ENCODE measurements at regions not wholly inside any gene's neighbourhood (a gene's known extent, or its start where the extent isn't known, plus 50 kb on each side); places are given as distances from the start of the nearest gene placed in this dataset.

DNA sequence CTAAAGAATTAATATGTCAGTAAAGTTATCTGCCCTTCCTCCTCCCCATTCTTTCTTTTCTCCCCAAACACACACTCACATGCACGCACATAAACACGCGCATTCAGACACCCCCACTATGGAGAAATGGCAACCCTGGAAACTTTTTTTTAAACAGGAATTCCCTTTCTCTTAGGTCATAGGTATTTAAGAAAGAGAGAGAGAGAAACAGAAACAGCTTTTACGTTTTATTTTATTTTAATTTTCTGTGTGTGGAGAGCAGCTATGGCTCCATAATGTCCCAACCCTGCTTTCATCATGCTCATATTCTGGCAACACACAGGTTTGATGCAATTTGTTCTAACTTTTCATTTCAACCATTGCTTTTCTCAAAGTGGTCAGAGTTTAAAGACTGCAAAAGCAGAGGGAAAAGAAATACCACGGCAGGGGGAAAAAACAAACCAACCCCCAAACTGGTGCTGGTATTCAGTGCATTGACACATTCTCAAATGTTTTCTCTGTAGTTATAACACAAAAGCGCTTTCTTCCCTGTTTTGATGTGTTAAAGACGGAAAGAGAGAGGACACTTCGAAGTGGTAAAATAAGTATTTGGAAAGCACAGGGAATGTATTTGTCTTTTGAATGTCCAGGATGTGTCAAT is 126.0 kb upstream of the TMEM161B start:
- no peak for DNase-seq

DNA sequence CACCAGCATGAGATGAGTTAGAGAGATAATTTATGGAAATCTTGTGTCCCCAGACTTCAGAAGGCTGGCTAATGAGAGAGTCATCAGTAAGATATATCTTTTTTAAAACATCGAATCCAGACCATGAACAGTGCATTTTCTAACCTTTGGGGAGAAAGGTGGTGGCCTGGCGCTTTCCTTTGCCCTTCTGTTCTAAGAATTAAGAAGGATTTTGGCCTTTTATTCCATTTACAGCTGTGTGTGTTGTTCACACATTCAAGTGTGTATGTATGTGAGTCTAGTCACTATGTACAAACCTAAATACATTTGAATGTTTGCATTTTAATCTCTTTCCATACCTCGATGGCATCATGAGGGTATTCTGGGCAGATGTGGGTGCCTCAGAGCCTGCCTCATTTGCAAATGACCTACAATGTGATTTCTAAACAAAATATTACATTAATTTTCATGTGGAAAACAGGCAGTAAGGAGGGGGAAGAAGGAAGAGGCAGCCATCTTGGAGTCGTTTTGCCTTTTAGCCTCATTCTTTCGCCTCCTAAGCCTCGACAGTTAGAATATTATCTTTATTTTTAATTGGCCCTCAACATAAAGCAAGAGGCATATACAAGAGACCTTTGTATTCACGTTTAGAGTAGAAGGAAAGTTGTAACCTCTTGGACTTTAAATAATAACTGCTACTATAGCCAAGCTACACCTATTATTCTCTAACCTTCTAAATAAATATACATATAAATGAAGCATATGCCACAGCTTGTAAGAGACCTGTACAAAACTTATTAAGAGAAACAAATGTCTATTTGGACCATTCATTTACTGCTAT is 125.3 kb upstream of the TMEM161B start:
- DNase-seq = no peak

DNA sequence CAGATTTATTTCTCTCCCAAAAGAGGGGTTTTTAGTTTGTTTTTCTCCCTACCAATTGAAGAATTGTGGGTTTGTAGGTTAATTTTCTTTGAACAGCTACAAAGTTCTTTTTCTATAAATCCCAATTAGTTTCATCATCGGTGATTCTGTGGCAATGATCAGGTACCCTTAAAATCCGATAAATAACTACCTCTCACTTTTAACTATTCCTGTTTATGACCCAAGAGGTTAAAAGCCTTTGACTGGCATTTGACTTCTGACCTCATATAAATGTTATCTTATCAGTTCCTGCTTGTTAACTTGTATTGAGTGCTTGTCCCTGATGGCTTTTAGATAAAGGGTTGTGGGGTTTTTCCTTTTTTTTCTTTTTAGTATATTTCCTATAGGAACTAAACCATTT is 124.4 kb upstream of the TMEM161B start:
- no peak for DNase-seq

DNA sequence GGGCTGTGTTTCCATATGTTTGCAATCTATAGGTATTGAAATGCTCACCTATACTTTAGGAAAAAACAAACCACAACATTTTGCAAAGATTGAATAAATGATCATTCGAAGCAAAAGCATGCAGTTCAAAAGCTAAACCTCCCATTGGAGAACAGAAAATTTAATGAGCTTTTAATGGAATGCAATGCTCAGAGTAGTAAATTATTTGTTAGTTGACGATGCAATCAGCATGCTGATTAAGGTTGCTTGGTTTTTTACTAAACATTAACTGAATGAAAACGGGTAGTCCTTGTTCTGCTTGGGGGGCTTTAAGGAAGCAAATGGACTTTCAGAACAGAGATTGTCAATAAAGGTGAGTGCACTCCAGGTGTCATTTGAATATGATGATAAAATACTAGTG is 123.3 kb upstream of the TMEM161B start:
- no peak for DNase-seq

DNA sequence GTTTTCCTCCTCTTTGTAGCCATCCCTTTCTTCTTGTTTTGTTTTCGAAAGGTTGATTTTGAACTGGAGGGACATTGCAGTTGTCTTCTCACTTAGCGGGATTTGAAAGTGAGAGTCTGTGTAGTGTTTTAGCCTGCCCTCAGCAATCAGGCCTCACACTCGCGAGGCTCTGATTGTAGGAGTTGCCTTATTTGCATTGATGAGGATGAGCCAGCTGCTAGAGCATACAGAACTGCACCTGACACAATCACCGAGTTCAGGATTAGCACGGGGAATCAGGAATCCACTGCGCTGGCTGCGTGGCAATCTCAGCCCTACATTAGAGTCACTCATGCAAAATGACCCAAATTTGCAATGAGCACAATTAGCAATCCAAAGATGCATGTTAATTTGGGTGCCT is 122.5 kb upstream of the TMEM161B start:
- DNase-seq = no peak

DNA sequence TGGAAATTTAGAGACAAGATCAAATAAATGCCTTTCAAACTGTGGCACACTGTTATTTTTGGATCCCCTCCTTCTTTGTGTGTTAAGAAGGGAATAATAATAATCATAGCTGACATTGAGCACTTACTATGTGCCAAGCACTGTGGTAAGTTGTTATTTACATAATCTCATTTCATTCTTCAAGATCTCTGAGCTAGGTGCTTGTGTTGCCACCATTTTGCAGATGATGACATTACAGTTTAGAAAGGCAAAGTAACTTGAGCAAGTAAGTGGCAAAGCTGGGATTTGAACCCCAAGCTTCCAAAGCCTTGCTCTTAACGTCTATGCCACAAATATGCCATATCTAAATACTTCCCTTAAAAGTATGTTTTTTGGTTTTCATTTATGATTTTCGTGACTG is 121.8 kb upstream of the TMEM161B start:
- no peak for DNase-seq

DNA sequence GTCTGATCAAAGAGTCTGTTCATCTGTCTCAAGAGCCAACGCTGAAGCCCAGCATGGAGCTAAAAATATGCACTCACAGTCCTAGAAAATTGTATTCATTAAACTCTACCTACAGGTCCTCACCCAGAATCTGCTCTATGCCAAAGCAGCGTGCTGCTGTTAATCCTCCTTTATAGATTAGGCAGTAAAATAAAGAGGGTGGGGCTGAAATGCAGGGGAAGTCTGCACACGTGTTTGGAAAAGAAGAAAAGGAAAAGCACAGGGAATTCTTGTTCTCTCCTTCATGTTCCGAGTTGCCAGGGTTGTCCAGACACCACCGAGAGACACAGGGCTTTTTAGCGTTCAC is 121.4 kb upstream of the TMEM161B start:
- DNase-seq = no peak

DNA sequence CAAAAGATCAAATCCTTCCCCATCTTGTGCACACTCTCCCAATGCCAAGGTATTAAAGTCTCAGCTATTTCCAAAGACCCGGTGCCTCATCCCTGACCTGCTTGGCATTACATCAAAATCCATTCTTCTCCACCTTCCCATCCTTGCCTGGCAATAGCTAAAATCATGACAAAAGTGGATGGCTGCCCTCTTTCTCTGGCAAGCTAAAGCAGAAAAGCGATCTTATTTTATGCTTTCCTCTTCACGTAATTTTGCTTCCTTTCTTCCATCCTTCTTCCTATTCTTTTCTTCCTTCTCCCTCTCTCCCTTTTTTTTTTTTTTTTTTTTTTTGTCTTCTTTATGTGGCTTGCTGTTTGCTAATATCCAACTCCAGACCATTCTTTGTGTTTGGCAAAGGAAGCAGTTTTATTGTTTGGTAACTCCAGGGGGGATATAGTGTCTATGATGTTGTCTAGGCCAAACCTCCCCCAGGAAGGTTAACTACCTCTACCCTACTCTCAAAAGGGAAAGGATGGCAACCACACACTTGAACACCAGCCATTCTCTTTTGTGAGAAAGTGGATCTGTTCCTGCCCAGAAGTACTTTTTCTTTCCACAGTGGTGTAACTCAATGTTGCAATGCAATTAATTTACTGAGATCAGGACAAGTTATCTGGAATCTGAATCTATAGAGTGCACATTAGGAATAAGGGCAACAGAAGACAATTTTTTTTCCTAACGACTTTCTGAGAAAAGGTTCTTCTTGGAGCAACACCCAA is 120.9 kb upstream of the TMEM161B start:
- DNase-seq = no peak

DNA sequence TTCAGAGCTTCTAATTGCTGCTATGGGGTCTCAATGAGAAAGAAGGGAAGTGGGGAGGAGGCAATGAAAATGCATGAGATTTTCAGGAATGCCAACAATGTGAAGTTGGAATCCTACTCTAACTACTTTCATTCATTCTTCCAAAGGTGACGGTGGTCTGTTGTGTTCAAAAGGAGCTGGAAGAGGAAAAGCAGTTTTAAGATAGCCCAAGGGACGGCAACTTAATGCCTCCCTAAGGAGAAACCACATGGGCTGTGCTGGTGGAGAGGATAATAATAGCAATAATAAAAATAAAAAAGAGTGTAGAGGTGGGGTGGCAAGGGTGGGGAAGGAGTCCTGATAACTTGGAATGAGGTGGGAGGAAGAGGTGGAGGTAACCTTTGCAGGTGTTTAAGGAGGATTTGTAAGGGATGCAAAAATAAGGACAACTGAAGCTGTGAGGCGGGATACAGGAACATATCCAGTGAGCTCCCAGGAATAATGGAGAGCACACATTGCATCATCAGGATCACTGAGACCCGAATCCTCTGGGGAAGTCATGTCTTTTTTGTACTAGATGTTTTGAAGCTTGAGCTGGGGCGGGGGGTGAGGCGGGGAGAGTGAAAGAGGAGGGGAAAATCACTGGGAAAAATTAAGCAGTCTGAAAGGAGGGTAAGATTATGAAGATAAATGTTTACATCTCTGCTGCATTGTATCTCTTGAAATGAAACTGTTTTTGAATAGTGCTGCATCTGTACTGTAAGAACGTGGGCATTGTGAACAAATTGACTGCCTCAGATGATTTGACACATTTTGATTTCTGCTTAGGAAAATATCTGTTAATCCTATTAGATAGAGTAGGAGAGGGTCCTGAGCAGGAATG is 120.1 kb upstream of the TMEM161B start:
- DNase-seq = no peak

DNA sequence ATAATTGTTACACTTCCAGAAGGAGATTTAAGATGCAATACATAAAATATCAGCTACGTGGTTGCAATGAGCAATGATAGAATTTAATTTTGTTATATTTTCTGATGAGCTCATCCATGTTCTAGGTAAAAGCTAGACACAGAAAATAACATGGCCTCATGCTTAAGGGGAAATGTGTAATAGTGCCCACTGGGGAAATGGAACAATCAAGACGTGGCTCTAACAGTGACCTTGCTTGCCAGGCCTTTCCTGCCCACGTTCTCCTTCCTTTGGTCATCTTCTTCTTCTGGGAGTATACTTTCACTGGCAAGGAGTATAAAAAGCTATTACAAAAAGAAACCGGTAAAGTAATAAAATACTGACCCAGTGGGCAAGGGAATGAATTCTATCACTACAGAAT is 116.2 kb upstream of the TMEM161B start:
- no peak for DNase-seq

DNA sequence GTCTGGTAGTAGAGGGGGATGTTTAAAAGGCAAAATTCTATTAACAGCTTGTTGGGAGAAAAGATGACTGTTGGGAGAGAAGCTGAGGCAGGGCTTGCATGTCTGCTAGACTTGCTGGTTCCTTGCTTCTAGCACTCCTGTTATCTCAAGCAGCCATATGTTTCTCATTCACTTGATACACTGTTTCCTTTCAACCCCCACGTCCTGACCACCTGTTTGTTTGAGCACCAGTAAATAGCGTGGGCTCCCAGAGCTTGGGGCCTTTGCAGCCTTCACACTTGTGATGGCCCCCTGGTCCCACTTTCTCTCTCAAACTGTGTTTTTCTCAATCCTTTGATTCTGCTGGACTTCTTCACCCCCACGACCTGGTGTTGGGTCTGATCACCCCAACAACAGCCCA is 111.7 kb upstream of the TMEM161B start:
- no peak for DNase-seq

DNA sequence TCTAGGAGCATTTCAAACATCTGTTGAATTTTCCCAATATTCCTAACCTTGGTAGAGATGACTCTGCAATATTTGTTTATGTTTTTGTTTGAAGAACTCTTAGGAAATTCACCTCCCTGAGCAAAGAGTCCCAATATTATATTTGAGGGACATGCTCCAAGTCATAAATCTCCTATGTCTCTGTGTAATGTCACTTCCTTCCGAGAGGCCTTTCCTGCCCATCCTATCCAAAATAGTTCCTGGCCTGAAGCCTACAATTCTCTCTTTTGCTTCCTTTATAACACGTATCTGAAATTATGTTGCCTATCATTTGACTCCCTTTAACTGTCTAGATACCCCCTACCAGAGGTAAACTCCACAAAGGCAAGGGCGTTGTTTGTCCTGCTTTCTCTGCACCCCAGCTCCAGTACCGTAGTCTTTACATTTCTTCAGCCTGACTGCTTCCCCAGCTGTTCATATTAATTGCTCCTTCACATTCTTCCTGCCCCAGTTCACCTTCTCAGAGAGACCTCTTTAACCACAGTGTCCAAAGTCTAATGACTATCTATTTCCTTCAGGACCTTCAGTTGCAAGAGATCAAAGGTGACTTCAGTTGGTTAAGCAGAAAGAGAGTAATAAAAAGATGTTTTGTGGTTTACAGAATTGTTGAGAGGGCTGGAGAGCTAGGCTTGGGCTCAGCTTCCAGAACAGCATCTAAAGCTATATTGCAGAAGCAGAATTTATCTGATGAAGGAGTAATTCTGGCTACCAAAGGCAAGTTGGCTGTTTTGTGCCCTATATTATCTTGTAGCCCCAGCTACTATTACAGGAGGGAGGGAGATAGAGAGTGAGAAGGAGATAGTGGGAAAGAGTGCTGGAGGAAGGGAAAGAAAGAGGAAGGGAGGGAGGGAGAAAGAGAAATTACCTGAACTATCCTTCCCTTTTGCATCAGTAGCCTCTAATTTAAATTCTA is 109.3 kb upstream of the TMEM161B start:
- no peak for DNase-seq

DNA sequence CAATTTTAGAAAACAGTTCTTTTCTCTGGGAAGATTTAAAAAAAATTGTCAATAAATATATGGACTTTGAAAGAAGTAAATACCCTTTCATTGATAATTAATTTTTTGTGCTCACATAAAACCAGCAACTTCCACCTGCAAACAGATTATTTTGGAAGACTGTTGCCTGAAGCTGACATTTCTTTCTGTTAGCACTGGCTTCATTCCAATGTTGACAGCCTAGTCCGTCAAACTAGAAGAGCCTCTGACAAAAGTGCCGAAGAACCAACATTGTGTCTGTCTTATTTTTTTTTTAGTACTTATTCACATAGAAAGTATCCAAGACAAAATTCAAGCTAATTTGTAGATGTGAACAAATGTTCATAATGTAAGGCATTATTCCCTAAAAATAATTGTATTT is 108.6 kb upstream of the TMEM161B start:
- DNase-seq = no peak

DNA sequence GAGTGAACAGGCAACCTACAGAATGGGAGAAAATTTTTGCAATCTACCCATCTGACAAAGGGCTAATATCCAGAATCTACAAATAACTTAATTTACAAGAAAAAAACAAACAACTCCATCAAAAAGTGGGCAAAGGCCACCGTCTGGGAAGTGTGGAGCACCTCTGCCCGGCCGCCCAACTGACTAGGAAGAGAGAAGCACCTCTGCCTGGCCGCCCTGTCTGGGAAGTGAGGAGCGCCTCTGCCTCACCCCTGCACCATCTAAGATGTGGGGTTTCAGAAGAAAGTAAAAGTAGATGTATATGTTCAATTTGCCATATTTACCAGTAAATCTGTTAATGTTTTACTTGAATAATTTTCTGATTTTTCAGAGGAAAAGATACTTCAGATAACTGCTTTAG is 108.1 kb upstream of the TMEM161B start:
- no peak for DNase-seq

DNA sequence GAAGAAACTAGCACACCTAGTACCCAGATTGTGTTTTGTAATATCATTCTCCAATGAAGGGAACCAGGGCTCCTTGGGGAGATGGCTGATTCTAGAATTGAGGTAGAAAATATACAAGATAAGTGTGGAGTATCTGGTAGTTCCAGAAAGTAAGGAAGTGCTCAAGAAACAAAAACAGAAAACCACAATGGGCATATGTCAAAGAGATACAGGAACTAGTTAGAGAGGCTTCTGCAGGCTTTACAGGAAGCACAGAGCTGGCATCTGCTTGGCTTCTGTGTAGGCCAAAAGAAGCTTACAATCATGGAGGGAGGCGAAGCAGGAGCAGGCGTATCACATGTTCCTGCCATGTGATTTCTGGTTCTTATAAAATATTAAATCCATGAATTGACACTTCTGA is 105.7 kb upstream of the TMEM161B start:
- DNase-seq = no peak

DNA sequence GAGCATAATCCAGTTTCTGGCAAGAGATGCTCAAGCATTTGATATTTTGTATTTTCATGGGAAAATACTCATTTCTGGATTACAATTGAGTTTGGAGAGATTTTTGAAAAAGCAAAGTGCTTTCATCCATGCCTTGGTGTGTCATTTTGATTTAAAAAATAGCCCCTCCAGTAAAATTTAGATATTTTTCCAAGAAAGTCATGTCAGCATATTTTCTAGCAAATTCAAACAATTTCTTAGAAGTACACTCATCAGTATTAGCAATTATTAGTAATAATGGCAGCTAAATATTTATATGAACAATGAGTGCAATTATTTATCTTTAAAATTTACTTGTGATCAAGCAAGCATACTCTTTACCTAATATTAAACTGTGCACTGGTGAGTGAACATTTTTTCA is 102.2 kb upstream of the TMEM161B start:
- no peak for DNase-seq

DNA sequence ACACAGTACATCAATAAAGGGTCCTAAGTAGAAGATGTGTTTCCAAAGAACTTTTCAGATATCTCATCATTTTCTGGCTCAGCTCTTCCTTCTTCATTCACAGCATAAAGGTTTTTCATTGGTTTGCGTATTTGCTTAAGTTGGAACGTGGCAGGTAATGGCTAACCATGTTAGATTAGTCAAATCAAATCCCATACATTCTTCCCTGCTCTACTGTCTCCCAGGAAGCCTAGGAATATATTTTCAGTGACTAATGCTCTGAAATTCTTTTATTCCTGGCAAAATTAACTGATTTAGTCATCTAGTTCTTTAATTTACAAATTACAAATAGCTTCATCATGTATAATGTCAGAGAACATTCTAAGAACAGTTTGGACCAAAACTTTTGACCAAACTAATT is 99.6 kb upstream of the TMEM161B start:
- no peak for DNase-seq

DNA sequence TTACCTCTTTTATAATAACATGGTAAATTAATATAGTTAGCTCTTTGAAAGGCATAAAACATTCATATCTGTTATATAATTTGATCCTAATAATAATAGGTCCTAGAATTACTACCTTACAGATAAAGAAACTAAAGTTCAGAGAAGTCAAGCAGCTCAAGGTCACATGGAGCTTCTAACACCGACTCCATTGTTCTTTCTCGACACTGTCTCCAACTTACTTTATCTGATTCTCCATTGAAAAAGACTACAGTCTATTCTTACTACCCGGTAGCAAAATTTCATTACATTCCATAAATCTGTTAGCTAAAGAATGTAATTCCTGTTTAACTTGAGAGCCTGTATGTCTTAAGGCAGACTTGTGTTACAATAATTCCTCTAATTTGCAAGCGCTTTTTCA is 96.3 kb upstream of the TMEM161B start:
- DNase-seq = no peak

DNA sequence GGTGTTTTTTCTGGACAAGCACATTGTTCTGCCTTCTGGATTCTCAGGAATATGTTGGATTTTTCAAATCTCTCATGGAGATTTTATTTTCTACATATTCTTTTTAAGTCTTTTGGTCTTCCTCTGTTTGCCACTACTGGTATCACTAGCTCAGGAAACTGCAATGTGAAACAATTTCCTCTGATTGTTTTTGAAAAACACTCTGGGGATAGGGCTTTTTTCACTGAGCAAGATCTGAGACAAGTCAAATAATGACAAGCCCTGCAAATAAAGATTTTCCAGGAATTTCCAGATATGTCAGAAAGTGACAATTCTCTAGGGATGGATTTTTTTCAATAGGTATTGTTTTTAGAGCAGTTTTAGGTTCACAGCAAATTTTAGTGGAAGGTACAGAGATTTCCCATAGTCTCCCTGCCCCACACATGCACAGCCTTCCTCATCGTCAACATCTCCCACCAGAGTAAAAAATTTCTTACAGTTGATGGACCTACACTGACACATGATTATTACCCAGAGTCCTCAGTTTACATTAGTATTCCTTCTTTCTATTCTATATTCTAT is 86.9 kb upstream of the TMEM161B start:
- no peak for DNase-seq

DNA sequence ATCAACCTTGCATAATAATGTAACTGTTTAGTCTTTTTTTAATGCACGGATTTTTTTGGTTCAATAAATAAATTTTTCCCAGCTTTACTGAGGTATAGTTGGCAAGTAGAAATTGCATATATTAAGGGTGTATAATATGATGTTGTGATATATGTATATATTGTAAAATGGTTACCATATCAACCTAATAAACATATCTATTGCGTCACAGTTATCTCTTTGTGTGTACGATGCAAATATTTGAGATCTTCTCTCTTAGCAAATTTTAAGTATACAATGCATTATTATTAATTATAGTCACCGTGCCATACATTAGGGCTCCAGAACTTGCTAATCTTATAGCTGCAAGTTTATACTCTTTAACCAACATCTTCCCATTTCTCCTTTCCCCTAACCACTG is 57.2 kb upstream of the TMEM161B start:
- DNase-seq = no peak

DNA sequence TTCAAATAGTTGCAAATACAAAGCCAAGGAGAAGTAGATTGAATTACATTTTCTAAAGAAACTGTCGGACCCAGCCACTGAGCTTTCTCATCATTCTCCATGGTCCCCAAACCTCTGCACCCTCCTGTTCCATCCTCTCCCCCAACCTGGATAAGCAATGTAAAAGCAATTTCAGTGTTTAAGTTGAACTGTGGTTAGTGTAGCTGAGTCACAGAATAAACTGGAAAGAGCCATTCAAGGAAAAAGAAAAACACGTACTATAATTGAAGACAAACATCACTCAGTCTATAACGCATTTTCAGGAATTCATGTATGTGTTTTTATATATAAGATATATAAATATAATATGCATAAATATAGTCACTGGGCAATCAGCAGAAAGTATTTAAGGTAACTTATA is 54.1 kb upstream of the TMEM161B start:
- no peak for DNase-seq

All from inflammatory macrophage (primary cell).